ENCODE measurements at regions not wholly inside any gene's neighbourhood (a gene's known extent, or its start where the extent isn't known, plus 50 kb on each side); places are given as distances from the start of the nearest gene placed in this dataset.

DNA sequence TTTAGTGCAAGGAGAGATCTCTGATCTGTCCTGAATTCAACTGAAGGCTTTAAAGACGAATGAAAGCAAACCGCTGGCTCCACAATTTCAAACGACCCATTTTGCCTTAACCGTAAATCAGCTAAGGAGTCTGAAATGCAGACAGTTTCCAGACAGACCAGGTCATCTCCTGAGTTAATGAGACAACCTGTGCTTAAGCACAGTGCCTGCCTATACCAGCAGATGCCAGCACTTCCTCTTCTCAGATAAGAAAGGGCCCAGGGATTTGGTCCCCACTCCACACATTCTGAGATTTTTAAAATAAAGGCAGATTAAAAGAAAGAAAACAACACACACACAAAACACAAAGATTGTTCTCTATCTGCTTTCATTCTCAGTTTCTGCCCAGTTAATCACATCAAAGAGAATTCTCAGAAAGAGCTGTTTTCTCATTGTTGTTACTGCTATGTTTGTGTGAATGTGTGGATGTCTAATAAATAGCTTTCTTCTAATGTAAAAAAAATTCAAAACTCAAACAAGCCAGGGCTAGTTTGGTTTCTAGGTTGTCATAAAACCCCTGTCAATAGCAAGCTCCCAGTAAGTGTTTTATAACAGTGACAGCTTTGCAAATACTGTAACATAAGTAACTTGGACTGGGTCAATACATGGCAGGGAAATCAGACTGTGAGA is 157.7 kb upstream of the SLC24A2 start:
- no peak for TF ChIP-seq POLR2A (IDR thresholded peaks at IDR 0.05)
- TF ChIP-seq, protein P1, sequence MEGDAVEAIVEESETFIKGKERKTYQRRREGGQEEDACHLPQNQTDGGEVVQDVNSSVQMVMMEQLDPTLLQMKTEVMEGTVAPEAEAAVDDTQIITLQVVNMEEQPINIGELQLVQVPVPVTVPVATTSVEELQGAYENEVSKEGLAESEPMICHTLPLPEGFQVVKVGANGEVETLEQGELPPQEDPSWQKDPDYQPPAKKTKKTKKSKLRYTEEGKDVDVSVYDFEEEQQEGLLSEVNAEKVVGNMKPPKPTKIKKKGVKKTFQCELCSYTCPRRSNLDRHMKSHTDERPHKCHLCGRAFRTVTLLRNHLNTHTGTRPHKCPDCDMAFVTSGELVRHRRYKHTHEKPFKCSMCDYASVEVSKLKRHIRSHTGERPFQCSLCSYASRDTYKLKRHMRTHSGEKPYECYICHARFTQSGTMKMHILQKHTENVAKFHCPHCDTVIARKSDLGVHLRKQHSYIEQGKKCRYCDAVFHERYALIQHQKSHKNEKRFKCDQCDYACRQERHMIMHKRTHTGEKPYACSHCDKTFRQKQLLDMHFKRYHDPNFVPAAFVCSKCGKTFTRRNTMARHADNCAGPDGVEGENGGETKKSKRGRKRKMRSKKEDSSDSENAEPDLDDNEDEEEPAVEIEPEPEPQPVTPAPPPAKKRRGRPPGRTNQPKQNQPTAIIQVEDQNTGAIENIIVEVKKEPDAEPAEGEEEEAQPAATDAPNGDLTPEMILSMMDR (IDR thresholded peaks at IDR 0.05), result no peak
